Ovary (tissue), 7 donors: ENCODE measurements at regions not wholly inside any gene's neighbourhood (a gene's known extent, or its start where the extent isn't known, plus 50 kb on each side); places are given as distances from the start of the nearest gene placed in this dataset.

ENCODE experiments used
- DNase-seq, 5 donors: peaks; one replicate each; pipeline ENCODE4 v3.0.0-alpha.2; 2019 to 2020
- H3K27ac ChIP-seq, 2 donors: fragments of 200-600 bp; one replicate each; pipeline versions ENCODE4 v1.5.1 to v1.8.0; 2019 to 2022
- H3K27me3 ChIP-seq: fragments of 200-600 bp; one replicate; pipeline ENCODE4 v1.8.0; 2022
- H3K36me3 ChIP-seq: fragments of 200-600 bp; sonication (generic); one replicate; pipeline ENCODE4 v1.5.1; 2019
- H3K4me1 ChIP-seq: one replicate; pipeline ENCODE4 v1.8.1; 2013; ENCODE audit warnings: mild to moderate bottlenecking, moderate library complexity; ENCODE audit not compliant: insufficient read depth
- H3K4me3 ChIP-seq: fragments of 200-600 bp; sonication (generic); one replicate; pipeline ENCODE4 v1.5.1; 2017
- H3K9me3 ChIP-seq, 2 donors: fragments of 200-600 bp in 1 of 2; sonication (generic) in 1 of 2; one replicate each; pipeline versions ENCODE4 v1.5.1 to v1.8.1; 2013 to 2019; ENCODE audit warnings: mild to moderate bottlenecking in 1 of 2, moderate library complexity in 1 of 2
- EP300 ChIP-seq: sonication (generic); formaldehyde crosslinking; IDR thresholded peaks from one replicate; pipeline ENCODE4 v1.6.1; 2017; ENCODE audit warnings: antibody characterized with exemption
- POLR2A ChIP-seq: fragments of 450-650 bp; IDR thresholded peaks from one replicate; pipeline ENCODE4 v1.6.1; 2017; ENCODE audit warnings: antibody characterized with exemption, mild to moderate bottlenecking, moderate library complexity
- WGBS, 3 donors: extraction: QIAGEN DNeasy Blood & Tissue Kit in 1 of 3; methylation state at CpG; one replicate each; pipeline versions ENCODE4 v1.1.5 to v1.1.7; 2013 to 2017; 5-methylcytosine and 5-hydroxymethylcytosine counted together
- intact Hi-C, 4 donors: fragments of 100-400 bp; cut with DNase I; formaldehyde crosslinking; loops; one replicate each; pipeline versions ENCODE4 v1.11.0 to v1.15.1; 2022 to 2023
- TF ChIP-seq, protein P1 (sequence below), 3 donors: fragments of 450-650 bp in 2 of 3; fragments of 200-600 bp in 1 of 3; IDR thresholded peaks; one replicate each; pipeline versions ENCODE4 v1.5.1 to v1.8.0; 2016 to 2022; ENCODE audit warnings: antibody characterized with exemption in 3 of 3, mild to moderate bottlenecking in 1 of 3
- donor health status: DM: no; HTN: no; CAD: no; lungs with moderate emphysema.
- donor health status: DM: no; HTN: no; CAD: no.
- donor health status: Bipolar disorder and iron deficiency.
- donor health status: DM: no; HTN: no; CAD: no.
- donor health status: DM: yes; HTN: yes; CAD: no.

DNA sequence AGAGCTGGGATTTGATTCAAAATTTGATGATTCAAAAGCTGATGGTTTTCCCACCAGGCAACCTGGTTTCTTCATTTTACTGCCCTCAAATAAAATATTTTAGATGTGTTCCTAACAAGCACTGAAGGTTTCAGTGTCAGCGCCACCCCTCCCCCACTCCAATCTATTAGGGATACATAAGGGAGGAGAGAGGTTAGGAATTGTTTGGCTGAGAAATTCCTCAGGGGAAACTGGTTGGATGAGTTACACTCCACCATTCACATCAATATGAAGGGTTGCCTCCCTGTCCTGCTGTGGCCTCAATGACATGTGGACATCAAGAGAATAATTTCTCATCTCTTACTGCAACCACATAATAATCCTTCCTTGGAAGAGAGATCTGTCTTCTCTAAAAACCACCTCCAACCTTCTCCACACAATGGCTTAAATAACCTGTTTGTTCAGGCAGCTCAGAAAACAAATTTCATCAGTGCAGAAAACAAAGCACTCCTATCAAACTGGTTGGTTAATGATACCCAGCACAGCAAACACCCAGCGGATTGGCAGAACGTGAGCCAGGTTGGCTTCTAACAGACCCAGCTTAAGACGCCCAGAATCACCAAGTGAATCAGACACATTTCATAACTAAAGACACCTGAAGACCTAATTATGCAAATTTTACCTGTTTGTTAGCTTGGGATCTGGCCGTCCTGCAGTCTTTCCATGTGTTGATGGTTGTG lies 136.0 kb upstream of the SGK1 start:
- H3K36me3 ChIP-seq: no peaks in the 10 kb centered on the region
- H3K27ac ChIP-seq: no peak overlapping the region
- intact Hi-C loops: no loop called here
- TF ChIP-seq, protein P1, sequence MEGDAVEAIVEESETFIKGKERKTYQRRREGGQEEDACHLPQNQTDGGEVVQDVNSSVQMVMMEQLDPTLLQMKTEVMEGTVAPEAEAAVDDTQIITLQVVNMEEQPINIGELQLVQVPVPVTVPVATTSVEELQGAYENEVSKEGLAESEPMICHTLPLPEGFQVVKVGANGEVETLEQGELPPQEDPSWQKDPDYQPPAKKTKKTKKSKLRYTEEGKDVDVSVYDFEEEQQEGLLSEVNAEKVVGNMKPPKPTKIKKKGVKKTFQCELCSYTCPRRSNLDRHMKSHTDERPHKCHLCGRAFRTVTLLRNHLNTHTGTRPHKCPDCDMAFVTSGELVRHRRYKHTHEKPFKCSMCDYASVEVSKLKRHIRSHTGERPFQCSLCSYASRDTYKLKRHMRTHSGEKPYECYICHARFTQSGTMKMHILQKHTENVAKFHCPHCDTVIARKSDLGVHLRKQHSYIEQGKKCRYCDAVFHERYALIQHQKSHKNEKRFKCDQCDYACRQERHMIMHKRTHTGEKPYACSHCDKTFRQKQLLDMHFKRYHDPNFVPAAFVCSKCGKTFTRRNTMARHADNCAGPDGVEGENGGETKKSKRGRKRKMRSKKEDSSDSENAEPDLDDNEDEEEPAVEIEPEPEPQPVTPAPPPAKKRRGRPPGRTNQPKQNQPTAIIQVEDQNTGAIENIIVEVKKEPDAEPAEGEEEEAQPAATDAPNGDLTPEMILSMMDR (IDR thresholded peaks at IDR 0.05): no peak
- TF ChIP-seq EP300: no peak
- TF ChIP-seq POLR2A: no peak
- no peak for DNase-seq
- WGBS, 3 donors: 80 to 96% (median 83%) methylated on average over 5 of the region's 5 CpGs
- no peaks in the 10 kb centered on the region for H3K9me3 ChIP-seq
- no peaks in the 10 kb centered on the region for H3K27me3 ChIP-seq
- H3K4me3 ChIP-seq: no peak overlapping the region
- peaks cover 3% of the 10 kb centered on the region for H3K4me1 ChIP-seq

DNA sequence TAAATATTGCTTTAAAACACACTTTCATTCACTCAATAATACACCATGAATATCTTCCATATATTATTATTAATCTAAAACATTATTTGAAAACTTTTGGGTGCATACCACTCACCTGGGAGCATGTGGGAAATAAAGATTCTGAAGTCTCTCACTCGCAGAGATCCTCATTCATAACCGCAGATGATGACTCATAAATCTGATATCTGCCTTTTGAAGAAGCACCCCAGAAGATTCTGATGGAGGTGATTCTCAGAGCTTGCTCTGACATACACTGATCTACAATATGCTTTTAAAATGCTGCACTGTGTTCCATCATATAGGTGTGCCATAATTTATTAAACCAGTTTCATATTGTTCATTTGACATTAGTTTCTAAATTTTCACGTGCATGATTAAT lies 135.0 kb upstream of the SGK1 start:
- Histone ChIP-seq H3K36me3 (no peaks in the 10 kb centered on the region), H3K9me3 (no peaks in the 10 kb centered on the region), H3K27me3 (no peaks in the 10 kb centered on the region), H3K4me3 (no peak overlapping the region), H3K4me1 (peaks cover 3% of the 10 kb centered on the region), H3K27ac (no peak overlapping the region)
- intact Hi-C loops: no loop called here
- TF ChIP-seq POLR2A (no peak), EP300 (no peak)
- TF ChIP-seq, protein P1 (IDR thresholded peaks at IDR 0.05): no peak
- DNase-seq: no peak
- WGBS, 3 donors: 60 to 87% (median 85%) methylated on average over 3 of the region's 3 CpGs

DNA sequence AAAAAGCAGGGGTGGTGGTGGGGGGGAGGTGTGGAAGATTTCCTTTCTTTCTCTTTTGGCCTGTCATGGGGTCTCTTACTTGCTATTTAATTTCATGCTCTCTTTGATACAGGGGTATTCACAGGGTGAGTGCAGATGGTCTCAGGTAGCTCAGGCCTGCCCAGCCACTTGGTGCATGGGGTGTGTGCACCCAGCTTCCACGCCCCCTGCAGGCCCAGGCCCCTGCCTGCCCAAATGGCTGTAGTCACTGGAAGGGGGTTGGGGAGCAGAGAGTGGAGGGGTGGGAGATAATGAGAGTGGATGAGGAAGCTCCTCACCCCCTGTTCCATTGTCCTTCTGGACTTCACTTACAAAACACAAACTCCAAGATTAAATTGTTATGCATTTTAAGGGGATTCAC lies 133.6 kb upstream of the SGK1 start:
- TF ChIP-seq POLR2A: no peak
- TF ChIP-seq, protein P1 (IDR thresholded peaks at IDR 0.05): no peak
- TF ChIP-seq EP300: no peak
- no peaks in the 10 kb centered on the region for H3K9me3 ChIP-seq
- no peak for DNase-seq
- H3K36me3 ChIP-seq: no peaks in the 10 kb centered on the region
- intact Hi-C loops: no loop called here
- H3K27ac ChIP-seq: no peak overlapping the region
- peaks cover 3% of the 10 kb centered on the region for H3K4me1 ChIP-seq
- H3K27me3 ChIP-seq: no peaks in the 10 kb centered on the region
- no peak overlapping the region for H3K4me3 ChIP-seq
- WGBS, 3 donors: 95 to 100% (median 100%) methylated on average over 1 of the region's 1 CpG

DNA sequence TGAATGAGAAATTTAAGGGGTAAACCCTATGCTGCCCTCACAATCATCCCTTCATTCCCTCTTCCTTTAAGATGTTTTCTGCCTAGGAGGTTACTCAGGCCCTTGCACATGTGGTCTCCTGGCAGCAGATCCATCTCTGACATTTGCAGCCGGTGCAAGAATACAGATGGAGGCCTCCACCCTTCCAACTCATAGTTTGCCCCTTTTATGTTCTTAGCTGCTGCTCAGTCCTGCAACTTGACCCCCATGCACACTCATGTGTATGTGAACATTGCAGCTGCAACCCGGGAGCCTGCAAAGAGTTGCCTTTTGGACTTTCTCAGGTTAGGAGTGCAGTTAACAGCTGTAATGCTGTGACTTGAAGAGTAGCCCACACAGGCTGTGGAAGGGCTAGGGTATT lies 131.9 kb upstream of the SGK1 start:
- DNase-seq: no peak
- Histone ChIP-seq H3K36me3 (no peaks in the 10 kb centered on the region), H3K27ac (no peak overlapping the region), H3K9me3 (no peaks in the 10 kb centered on the region), H3K4me3 (no peak overlapping the region), H3K27me3 (no peaks in the 10 kb centered on the region), H3K4me1 (peaks cover 3% of the 10 kb centered on the region)
- TF ChIP-seq, protein P1 (IDR thresholded peaks at IDR 0.05): no peak
- TF ChIP-seq POLR2A: no peak
- no peak for TF ChIP-seq EP300
- intact Hi-C loops: no loop called here
- 53 to 72% (median 63%) methylated on average over 2 of the region's 2 CpGs for WGBS, 3 donors
